ENCODE measurements at regions not wholly inside any gene's neighbourhood (a gene's known extent, or its start where the extent isn't known, plus 50 kb on each side); places are given as distances from the start of the nearest gene placed in this dataset.
"Not testable (repeated sequence)": the region's sequence is repeated elsewhere in the genome, so short reads cannot be mapped to it uniquely, and the experiment has no call there.

GRCh38 chr1:55865778-55866177, 650.6 kb upstream of the USP24 start:
- H3K36me3 ChIP-seq (ENCODE audit: control insufficient read depth in 2 of 2, insufficient read depth in 2 of 2, low read length in 1 of 2); H3K4me2 ChIP-seq (ENCODE audit: control insufficient read depth, insufficient read depth); H2AFZ ChIP-seq (ENCODE audit: control insufficient read depth, low read depth, low read length); H3K4me1 ChIP-seq (ENCODE audit: control insufficient read depth, insufficient read depth, low read length); H3K27me3 ChIP-seq (replicated peaks in 1 of 2; ENCODE audit: control insufficient read depth in 2 of 2, insufficient read depth in 2 of 2, low read length in 1 of 2); H3K9ac ChIP-seq (ENCODE audit: control insufficient read depth, insufficient read depth, low read length); intact Hi-C loops (cut with micrococcal nuclease; ENCODE audit: unreplicated experiment); H3K27ac ChIP-seq (ENCODE audit: control insufficient read depth, insufficient read depth); DNase-seq (ENCODE audit: low read depth, low spot score); BruUV-seq (replicated peaks); H3K9me3 ChIP-seq (replicated peaks; ENCODE audit: control insufficient read depth, insufficient read depth, low read length); H4K20me1 ChIP-seq (ENCODE audit: control insufficient read depth, insufficient read depth); H3K79me2 ChIP-seq (ENCODE audit: control insufficient read depth, insufficient read depth, low read length); H3K4me3 ChIP-seq; FAIRE-seq; ATAC-seq: not testable (repeated sequence)
- RAD21 ChIA-PET (ENCODE audit: unreplicated experiment): interaction anchor here (1.0 to 4.5 kb wide), 4 partner anchors 11 to 719 kb away, joined by 3 to 29 read pairs (median 4); no protein-coding TSS in a partner anchor
- in situ Hi-C loops (cut with MboI): loop anchor here (10.0 kb wide), 1 partner anchor 719 kb away; no protein-coding TSS in a partner anchor
- CTCF ChIA-PET: interaction anchor here (2.5 kb wide), 1 partner anchor 719 kb away, joined by 24 read pairs; no protein-coding TSS in a partner anchor
- POLR2A ChIA-PET: interaction anchor here (0.6 kb wide), 1 partner anchor 695 kb away, joined by 4 read pairs; no protein-coding TSS in a partner anchor
- 25% methylated on average over 7 of the region's 7 CpGs for WGBS (ENCODE audit: insufficient coverage, insufficient replicate concordance, low lambda C conversion rate, missing lambda C conversion rate)
- SMC1A ChIA-PET (ENCODE audit: uncharacterized antibody, unreplicated experiment): interaction anchor here (0.5 to 2.1 kb wide), 5 partner anchors 93 to 838 kb away, joined by 3 to 13 read pairs (median 4); no protein-coding TSS in a partner anchor

- BruUV-seq (replicated peaks): no TSS peak
- TF ChIP-seq NBN (IDR thresholded peaks at IDR 0.05) (no peak), ZZZ3 (IDR thresholded peaks at IDR 0.05; ENCODE audit: control insufficient read depth, insufficient read length, low read depth) (no peak), HDAC2 (IDR thresholded peaks at IDR 0.05) (no peak), TCF3 (IDR thresholded peaks at IDR 0.05; ENCODE audit: borderline replicate concordance, insufficient read depth, low read depth, low read length) (no peak), IKZF1 (conservative IDR thresholded peaks at IDR 0.05) (no peak), SMC3 (IDR thresholded peaks at IDR 0.05; ENCODE audit: borderline replicate concordance, low read length) (no peak), IRF4 (IDR thresholded peaks at IDR 0.05; ENCODE audit: low read depth, low read length) (no peak)
- no peaks in the 10 kb centered on the region for H3K79me2 ChIP-seq (ENCODE audit: control insufficient read depth, insufficient read depth, low read length)
- H3K9ac ChIP-seq (ENCODE audit: control insufficient read depth, insufficient read depth, low read length): no peak overlapping the region
- no peaks in the 10 kb centered on the region for H3K9me3 ChIP-seq (replicated peaks; ENCODE audit: control insufficient read depth, insufficient read depth, low read length)
- FAIRE-seq (no peak), ATAC-seq (no peak), DNase-seq (ENCODE audit: low read depth, low spot score) (no peak)
- SMC1A ChIA-PET (ENCODE audit: uncharacterized antibody, unreplicated experiment): interaction anchor here (0.9 to 4.9 kb wide), 6 partner anchors 8 to 721 kb away, joined by 3 to 57 read pairs (median 4); no protein-coding TSS in a partner anchor
- H4K20me1 ChIP-seq (ENCODE audit: control insufficient read depth, insufficient read depth): no peaks in the 10 kb centered on the region
- CTCF ChIA-PET: interaction anchor here (0.6 to 1.2 kb wide), 5 partner anchors 30 to 536 kb away, joined by 3 to 5 read pairs (median 3); no protein-coding TSS in a partner anchor
- H3K27ac ChIP-seq (ENCODE audit: control insufficient read depth, insufficient read depth): no peak overlapping the region
- in situ Hi-C loops (cut with MboI) (loop anchor here (10.0 kb wide), 1 partner anchor 721 kb away; no protein-coding TSS in a partner anchor), intact Hi-C loops (cut with micrococcal nuclease; ENCODE audit: unreplicated experiment) (no loop called here)
- H3K4me3 ChIP-seq: no peak overlapping the region
- POLR2A ChIA-PET: no interaction called here
- 12% methylated on average over 2 of the region's 2 CpGs for WGBS (ENCODE audit: insufficient coverage, insufficient replicate concordance, low lambda C conversion rate, missing lambda C conversion rate)
- no peaks in the 10 kb centered on the region for H3K4me1 ChIP-seq (ENCODE audit: control insufficient read depth, insufficient read depth, low read length)
- no peak overlapping the region for H3K4me2 ChIP-seq (ENCODE audit: control insufficient read depth, insufficient read depth)
- no peaks in the 10 kb centered on the region; a peak in 1 of 4 replicates for H3K27me3 ChIP-seq (replicated peaks in 1 of 2; ENCODE audit: control insufficient read depth in 2 of 2, insufficient read depth in 2 of 2, low read length in 1 of 2)
- RAD21 ChIA-PET (ENCODE audit: unreplicated experiment): interaction anchor here (0.6 to 2.7 kb wide), 5 partner anchors 10 to 1291 kb away, joined by 3 to 12 read pairs (median 3); no protein-coding TSS in a partner anchor
- no peaks in the 10 kb centered on the region for H3K36me3 ChIP-seq (ENCODE audit: control insufficient read depth in 2 of 2, insufficient read depth in 2 of 2, low read length in 1 of 2)
- H2AFZ ChIP-seq (ENCODE audit: control insufficient read depth, low read depth, low read length): no peak overlapping the region
Observed at GRCh38 chr1:55864251-55864650, 649.1 kb upstream of the USP24 start.
